ENCODE measurements at regions not wholly inside any gene's neighbourhood (a gene's known extent, or its start where the extent isn't known, plus 50 kb on each side); places are given as distances from the start of the nearest gene placed in this dataset.
"Not testable (repeated sequence)": the region's sequence is repeated elsewhere in the genome, so short reads cannot be mapped to it uniquely, and the experiment has no call there.

- H3K36me3 ChIP-seq (ENCODE audit: control insufficient read depth, insufficient read depth, low read length): no peaks in the 10 kb centered on the region
- no peaks in the 10 kb centered on the region for H3K4me1 ChIP-seq (ENCODE audit: control insufficient read depth, insufficient read depth, low read length)
- no peaks in the 10 kb centered on the region for H3K9me3 ChIP-seq (ENCODE audit: control insufficient read depth, low read depth, low read length)
- no peaks in the 10 kb centered on the region for H3K27me3 ChIP-seq (ENCODE audit: control insufficient read depth, insufficient read depth, low read length)
- no peak for DNase-seq
- whole genome bisulfite sequencing (ENCODE audit: insufficient coverage, low lambda C conversion rate): 100% methylated on average over 1 of the region's 2 CpGs
- H3K27ac ChIP-seq (ENCODE audit: low read length): no peak overlapping the region
- no peak overlapping the region for H3K4me3 ChIP-seq (ENCODE audit: low read length)
Measured at GRCh38 chr3:144839991-144840390, 868.4 kb downstream of the DIPK2A start.

GRCh38 chr3:144840866-144841265 lies 869.2 kb downstream of the DIPK2A start:
- H3K27ac ChIP-seq (ENCODE audit: low read length): no peak overlapping the region
- H3K4me3 ChIP-seq (ENCODE audit: low read length): no peak overlapping the region
- H3K4me1 ChIP-seq (ENCODE audit: control insufficient read depth, insufficient read depth, low read length): no peaks in the 10 kb centered on the region
- H3K27me3 ChIP-seq (ENCODE audit: control insufficient read depth, insufficient read depth, low read length): no peaks in the 10 kb centered on the region
- 60% methylated on average over 1 of the region's 1 CpG for WGBS (ENCODE audit: insufficient coverage, low lambda C conversion rate)
- DNase-seq: no peak
- no peaks in the 10 kb centered on the region for H3K36me3 ChIP-seq (ENCODE audit: control insufficient read depth, insufficient read depth, low read length)
- no peaks in the 10 kb centered on the region for H3K9me3 ChIP-seq (ENCODE audit: control insufficient read depth, low read depth, low read length)

GRCh38 chr3:144843099-144843498 lies 871.5 kb downstream of the DIPK2A start:
- no peak for DNase-seq
- Histone ChIP-seq H3K4me3 (ENCODE audit: low read length) (no peak overlapping the region), H3K27me3 (ENCODE audit: control insufficient read depth, insufficient read depth, low read length) (no peaks in the 10 kb centered on the region), H3K4me1 (ENCODE audit: control insufficient read depth, insufficient read depth, low read length) (no peaks in the 10 kb centered on the region), H3K36me3 (ENCODE audit: control insufficient read depth, insufficient read depth, low read length) (no peaks in the 10 kb centered on the region), H3K9me3 (ENCODE audit: control insufficient read depth, low read depth, low read length) (no peaks in the 10 kb centered on the region), H3K27ac (ENCODE audit: low read length) (no peak overlapping the region)
- WGBS (ENCODE audit: insufficient coverage, low lambda C conversion rate): 96% methylated on average over 8 of the region's 8 CpGs

GRCh38 chr3:144852999-144853398 lies 881.4 kb downstream of the DIPK2A start:
- Histone ChIP-seq H3K36me3 (ENCODE audit: control insufficient read depth, insufficient read depth, low read length) (no peaks in the 10 kb centered on the region), H3K4me1 (ENCODE audit: control insufficient read depth, insufficient read depth, low read length) (no peaks in the 10 kb centered on the region), H3K9me3 (ENCODE audit: control insufficient read depth, low read depth, low read length) (no peaks in the 10 kb centered on the region), H3K27me3 (ENCODE audit: control insufficient read depth, insufficient read depth, low read length) (no peaks in the 10 kb centered on the region), H3K4me3 (ENCODE audit: low read length) (no peak overlapping the region), H3K27ac (ENCODE audit: low read length) (no peak overlapping the region)
- no peak for DNase-seq

GRCh38 chr3:144854020-144854419 lies 882.4 kb downstream of the DIPK2A start:
- no CpG with 5 or more reads among the region's 9 CpGs for WGBS (ENCODE audit: insufficient coverage, low lambda C conversion rate)
- not testable (repeated sequence) for H3K4me1 ChIP-seq (ENCODE audit: control insufficient read depth, insufficient read depth, low read length); H3K36me3 ChIP-seq (ENCODE audit: control insufficient read depth, insufficient read depth, low read length); H3K27ac ChIP-seq (ENCODE audit: low read length); DNase-seq; H3K9me3 ChIP-seq (ENCODE audit: control insufficient read depth, low read depth, low read length); H3K4me3 ChIP-seq (ENCODE audit: low read length); H3K27me3 ChIP-seq (ENCODE audit: control insufficient read depth, insufficient read depth, low read length)

GRCh38 chr3:144859161-144859560 lies 887.5 kb downstream of the DIPK2A start:
- Histone ChIP-seq H3K27me3 (ENCODE audit: control insufficient read depth, insufficient read depth, low read length) (no peaks in the 10 kb centered on the region), H3K4me1 (ENCODE audit: control insufficient read depth, insufficient read depth, low read length) (no peaks in the 10 kb centered on the region), H3K4me3 (ENCODE audit: low read length) (no peak overlapping the region), H3K9me3 (ENCODE audit: control insufficient read depth, low read depth, low read length) (no peaks in the 10 kb centered on the region), H3K27ac (ENCODE audit: low read length) (no peak overlapping the region), H3K36me3 (ENCODE audit: control insufficient read depth, insufficient read depth, low read length) (no peaks in the 10 kb centered on the region)
- no peak for DNase-seq
- WGBS (ENCODE audit: insufficient coverage, low lambda C conversion rate): no CpG with 5 or more reads among the region's 3 CpGs

GRCh38 chr3:144864646-144865045 lies 893.0 kb downstream of the DIPK2A start:
- Histone ChIP-seq H3K27me3 (ENCODE audit: control insufficient read depth, insufficient read depth, low read length) (no peaks in the 10 kb centered on the region), H3K27ac (ENCODE audit: low read length) (no peak overlapping the region), H3K36me3 (ENCODE audit: control insufficient read depth, insufficient read depth, low read length) (no peaks in the 10 kb centered on the region), H3K4me1 (ENCODE audit: control insufficient read depth, insufficient read depth, low read length) (no peaks in the 10 kb centered on the region), H3K4me3 (ENCODE audit: low read length) (no peak overlapping the region), H3K9me3 (ENCODE audit: control insufficient read depth, low read depth, low read length) (no peaks in the 10 kb centered on the region)
- no peak for DNase-seq
- WGBS (ENCODE audit: insufficient coverage, low lambda C conversion rate): no CpG with 5 or more reads among the region's 2 CpGs

- Histone ChIP-seq H3K27ac (ENCODE audit: low read length) (no peak overlapping the region), H3K4me3 (ENCODE audit: low read length) (no peak overlapping the region), H3K4me1 (ENCODE audit: control insufficient read depth, insufficient read depth, low read length) (no peaks in the 10 kb centered on the region), H3K27me3 (ENCODE audit: control insufficient read depth, insufficient read depth, low read length) (no peaks in the 10 kb centered on the region), H3K36me3 (ENCODE audit: control insufficient read depth, insufficient read depth, low read length) (no peaks in the 10 kb centered on the region), H3K9me3 (ENCODE audit: control insufficient read depth, low read depth, low read length) (no peaks in the 10 kb centered on the region)
- DNase-seq: no peak
Measured at GRCh38 chr3:144865948-144866347, 894.3 kb downstream of the DIPK2A start.

GRCh38 chr3:144866476-144866875 lies 894.9 kb downstream of the DIPK2A start:
- Histone ChIP-seq H3K4me1 (ENCODE audit: control insufficient read depth, insufficient read depth, low read length) (no peaks in the 10 kb centered on the region), H3K9me3 (ENCODE audit: control insufficient read depth, low read depth, low read length) (no peaks in the 10 kb centered on the region), H3K36me3 (ENCODE audit: control insufficient read depth, insufficient read depth, low read length) (no peaks in the 10 kb centered on the region), H3K27ac (ENCODE audit: low read length) (no peak overlapping the region), H3K27me3 (ENCODE audit: control insufficient read depth, insufficient read depth, low read length) (no peaks in the 10 kb centered on the region), H3K4me3 (ENCODE audit: low read length) (no peak overlapping the region)
- WGBS (ENCODE audit: insufficient coverage, low lambda C conversion rate): 80% methylated on average over 2 of the region's 2 CpGs
- no peak for DNase-seq

- Histone ChIP-seq H3K27me3 (ENCODE audit: control insufficient read depth, insufficient read depth, low read length) (no peaks in the 10 kb centered on the region), H3K4me3 (ENCODE audit: low read length) (no peak overlapping the region), H3K36me3 (ENCODE audit: control insufficient read depth, insufficient read depth, low read length) (no peaks in the 10 kb centered on the region), H3K4me1 (ENCODE audit: control insufficient read depth, insufficient read depth, low read length) (no peaks in the 10 kb centered on the region), H3K27ac (ENCODE audit: low read length) (no peak overlapping the region), H3K9me3 (ENCODE audit: control insufficient read depth, low read depth, low read length) (no peaks in the 10 kb centered on the region)
- no peak for DNase-seq
Measured at GRCh38 chr3:144868506-144868905, 896.9 kb downstream of the DIPK2A start.

- H3K4me3 ChIP-seq (ENCODE audit: low read length): no peak overlapping the region
- H3K4me1 ChIP-seq (ENCODE audit: control insufficient read depth, insufficient read depth, low read length): no peaks in the 10 kb centered on the region
- H3K36me3 ChIP-seq (ENCODE audit: control insufficient read depth, insufficient read depth, low read length): no peaks in the 10 kb centered on the region
- no peaks in the 10 kb centered on the region for H3K9me3 ChIP-seq (ENCODE audit: control insufficient read depth, low read depth, low read length)
- no peak for DNase-seq
- H3K27me3 ChIP-seq (ENCODE audit: control insufficient read depth, insufficient read depth, low read length): no peaks in the 10 kb centered on the region
- H3K27ac ChIP-seq (ENCODE audit: low read length): no peak overlapping the region
- WGBS (ENCODE audit: insufficient coverage, low lambda C conversion rate): no CpG with 5 or more reads among the region's 1 CpG
Measured at GRCh38 chr3:144873066-144873465, 901.4 kb downstream of the DIPK2A start.

- Histone ChIP-seq H3K4me1 (ENCODE audit: control insufficient read depth, insufficient read depth, low read length) (no peaks in the 10 kb centered on the region), H3K36me3 (ENCODE audit: control insufficient read depth, insufficient read depth, low read length) (no peaks in the 10 kb centered on the region), H3K27me3 (ENCODE audit: control insufficient read depth, insufficient read depth, low read length) (no peaks in the 10 kb centered on the region)
Measured at GRCh38 chr3:144875211-144875610, 903.6 kb downstream of the DIPK2A start.

More at GRCh38 chr3:144875211-144875610, 903.6 kb downstream of the DIPK2A start:
- no peak overlapping the region for H3K27ac ChIP-seq (ENCODE audit: low read length)
- no peak for DNase-seq
- no peaks in the 10 kb centered on the region for H3K9me3 ChIP-seq (ENCODE audit: control insufficient read depth, low read depth, low read length)
- no peak overlapping the region for H3K4me3 ChIP-seq (ENCODE audit: low read length)

Data from large intestine (tissue), 3 donors.